ENCODE measurements at regions not wholly inside any gene's neighbourhood (a gene's known extent, or its start where the extent isn't known, plus 50 kb on each side); places are given as distances from the start of the nearest gene placed in this dataset.
A peak's percentile ranks its signal among the peaks of the same experiment; 100 is the strongest.

DNA sequence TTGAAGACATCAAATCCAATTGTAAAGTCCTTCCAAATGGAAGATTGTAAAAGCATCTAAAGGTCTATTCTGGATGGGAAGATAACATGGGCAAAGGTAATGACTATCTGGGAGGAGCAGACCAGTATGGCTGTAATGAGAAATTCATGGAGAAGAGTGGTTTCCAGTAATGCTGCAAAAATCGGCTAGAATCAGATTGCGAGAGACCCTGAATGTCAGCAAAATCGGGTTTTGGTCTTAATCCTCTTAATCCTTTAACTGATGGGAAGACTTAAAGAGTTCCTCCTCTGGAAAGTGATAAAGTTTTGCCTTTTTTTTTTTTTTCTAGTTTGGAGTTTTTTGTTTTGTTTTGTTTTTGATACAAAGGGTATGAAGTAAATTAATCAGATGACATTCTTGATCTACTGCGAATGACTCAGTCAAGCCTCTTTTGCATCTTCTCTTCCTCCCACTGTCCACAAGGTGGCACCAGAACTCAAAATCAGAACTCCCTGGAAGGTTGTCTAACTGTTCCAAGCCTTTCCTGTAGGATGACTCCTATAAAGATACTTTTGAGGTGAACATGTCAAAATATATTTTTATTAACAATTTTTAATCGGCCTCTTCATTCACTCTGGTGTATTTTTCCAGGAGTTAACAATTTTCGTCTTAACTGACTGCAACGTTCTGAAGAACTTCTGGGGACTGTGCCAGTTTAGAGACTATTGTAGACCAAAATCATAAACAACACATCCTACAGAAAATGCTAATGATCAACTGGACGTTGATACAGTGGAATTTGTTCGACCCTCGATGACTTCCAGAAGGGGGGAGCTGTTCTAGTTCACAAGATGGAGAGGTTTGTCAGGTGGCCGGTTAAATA, 213.3 kb upstream of the MIR17HG start:
- BruUV-seq (replicated peaks) = no TSS peak

More for the DNA sequence above, 213.3 kb upstream of the MIR17HG start:
- no peak overlapping the region for H3K27ac ChIP-seq (ENCODE audit: low read depth, low read length)
- TF ChIP-seq RAD21 (IDR thresholded peaks at IDR 0.05; ENCODE audit: low read depth) = peak; percentile 49
- TF ChIP-seq, protein P1, sequence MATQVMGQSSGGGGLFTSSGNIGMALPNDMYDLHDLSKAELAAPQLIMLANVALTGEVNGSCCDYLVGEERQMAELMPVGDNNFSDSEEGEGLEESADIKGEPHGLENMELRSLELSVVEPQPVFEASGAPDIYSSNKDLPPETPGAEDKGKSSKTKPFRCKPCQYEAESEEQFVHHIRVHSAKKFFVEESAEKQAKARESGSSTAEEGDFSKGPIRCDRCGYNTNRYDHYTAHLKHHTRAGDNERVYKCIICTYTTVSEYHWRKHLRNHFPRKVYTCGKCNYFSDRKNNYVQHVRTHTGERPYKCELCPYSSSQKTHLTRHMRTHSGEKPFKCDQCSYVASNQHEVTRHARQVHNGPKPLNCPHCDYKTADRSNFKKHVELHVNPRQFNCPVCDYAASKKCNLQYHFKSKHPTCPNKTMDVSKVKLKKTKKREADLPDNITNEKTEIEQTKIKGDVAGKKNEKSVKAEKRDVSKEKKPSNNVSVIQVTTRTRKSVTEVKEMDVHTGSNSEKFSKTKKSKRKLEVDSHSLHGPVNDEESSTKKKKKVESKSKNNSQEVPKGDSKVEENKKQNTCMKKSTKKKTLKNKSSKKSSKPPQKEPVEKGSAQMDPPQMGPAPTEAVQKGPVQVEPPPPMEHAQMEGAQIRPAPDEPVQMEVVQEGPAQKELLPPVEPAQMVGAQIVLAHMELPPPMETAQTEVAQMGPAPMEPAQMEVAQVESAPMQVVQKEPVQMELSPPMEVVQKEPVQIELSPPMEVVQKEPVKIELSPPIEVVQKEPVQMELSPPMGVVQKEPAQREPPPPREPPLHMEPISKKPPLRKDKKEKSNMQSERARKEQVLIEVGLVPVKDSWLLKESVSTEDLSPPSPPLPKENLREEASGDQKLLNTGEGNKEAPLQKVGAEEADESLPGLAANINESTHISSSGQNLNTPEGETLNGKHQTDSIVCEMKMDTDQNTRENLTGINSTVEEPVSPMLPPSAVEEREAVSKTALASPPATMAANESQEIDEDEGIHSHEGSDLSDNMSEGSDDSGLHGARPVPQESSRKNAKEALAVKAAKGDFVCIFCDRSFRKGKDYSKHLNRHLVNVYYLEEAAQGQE (IDR thresholded peaks at IDR 0.05; ENCODE audit: low read depth) = no peak
- TF ChIP-seq CTCF (IDR thresholded peaks at IDR 0.05 in 2 of 3, conservative IDR thresholded peaks at IDR 0.05 in 1 of 3; ENCODE audit: borderline replicate concordance in 1 of 3, insufficient read depth in 1 of 3, low read depth in 2 of 3, low read length in 2 of 3) = peak; percentile 17 to 74 (median 67); a peak in 4 of 6 replicates
- no peak for TF ChIP-seq ZNF274 (IDR thresholded peaks at IDR 0.05; ENCODE audit: low read depth, low read length)
- TF ChIP-seq SP1 (IDR thresholded peaks at IDR 0.05; ENCODE audit: low read depth) = no peak
- no peak for TF ChIP-seq SIN3A (IDR thresholded peaks at IDR 0.05; ENCODE audit: low read depth)
- TF ChIP-seq YY1 (IDR thresholded peaks at IDR 0.05; ENCODE audit: extremely low read depth, insufficient replicate concordance, low read depth, low read length) = no peak
- TF ChIP-seq, protein P2, sequence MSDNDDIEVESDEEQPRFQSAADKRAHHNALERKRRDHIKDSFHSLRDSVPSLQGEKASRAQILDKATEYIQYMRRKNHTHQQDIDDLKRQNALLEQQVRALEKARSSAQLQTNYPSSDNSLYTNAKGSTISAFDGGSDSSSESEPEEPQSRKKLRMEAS (IDR thresholded peaks at IDR 0.05) = no peak
- no peaks in the 10 kb centered on the region for H3K4me1 ChIP-seq (ENCODE audit: control insufficient read depth in 1 of 2, insufficient read depth in 2 of 2, low read length in 2 of 2)
- no peaks in the 10 kb centered on the region for H3K27me3 ChIP-seq (ENCODE audit: insufficient read depth, low read length)
- RAD21 ChIA-PET (ENCODE audit: low non-redundant PET in 1 of 2, low total read pairs in 2 of 2, uncharacterized antibody in 2 of 2, unreplicated experiment in 2 of 2) = no interaction called here
- H3K4me3 ChIP-seq (replicated peaks in 1 of 2; ENCODE audit: low read depth in 1 of 2, low read length in 2 of 2) = no peak overlapping the region
- DNase-seq (ENCODE audit: low read depth, low spot score) (peak; percentile 45), ATAC-seq (peak; percentile 82)
- no peaks in the 10 kb centered on the region for H4K20me1 ChIP-seq (ENCODE audit: insufficient read depth)
- H3K4me2 ChIP-seq (ENCODE audit: low read length) = no peak overlapping the region
- no peak overlapping the region for H3K9ac ChIP-seq (ENCODE audit: low read length)
- H3K9me3 ChIP-seq (ENCODE audit: control insufficient read depth in 1 of 2, insufficient read depth in 1 of 2, low read depth in 1 of 2, low read length in 2 of 2) = no peaks in the 10 kb centered on the region
- POLR2A ChIA-PET = no interaction called here
- H2AFZ ChIP-seq (ENCODE audit: low read depth, low read length, poor library complexity, severe bottlenecking) = no peak overlapping the region
- H3K36me3 ChIP-seq (ENCODE audit: control insufficient read depth in 1 of 2, insufficient read depth in 2 of 2, low read length in 2 of 2) = no peaks in the 10 kb centered on the region
- intact Hi-C loops (cut with micrococcal nuclease) = loop anchor here (2.0 to 5.0 kb wide), 3 partner anchors 53 to 273 kb away; no protein-coding TSS in a partner anchor
- H3K9me2 ChIP-seq (ENCODE audit: insufficient read depth) = no peaks in the 10 kb centered on the region
- no peaks in the 10 kb centered on the region for H3K79me2 ChIP-seq (ENCODE audit: insufficient read depth, low read length)
- CTCF ChIA-PET = no interaction called here

Data from HCT116 (cell line).